Heart right ventricle (tissue), 16 donors: ENCODE measurements at regions not wholly inside any gene's neighbourhood (a gene's known extent, or its start where the extent isn't known, plus 50 kb on each side); places are given as distances from the start of the nearest gene placed in this dataset.

Experiments
- ATAC-seq, 8 donors: fragments of 200-7000 bp; cut with Tn5 transposase; one replicate each; pipeline ENCODE4 v1.9.1; 2020; ENCODE audit warnings: mild to moderate bottlenecking in 8 of 8, moderate library complexity in 8 of 8, moderate number of reproducible peaks in 1 of 8
- DNase-seq, 2 donors: peaks; one replicate each; pipeline ENCODE4 v3.0.0-alpha.2; 2020
- H3K27ac ChIP-seq, 10 donors: fragments of 200-600 bp; sonication (generic) in 2 of 10; one replicate each; pipeline versions ENCODE4 v1.5.0 to v1.8.0; 2020 to 2022; ENCODE audit warnings: mild to moderate bottlenecking in 3 of 10
- H3K27me3 ChIP-seq, 7 donors: fragments of 200-600 bp; one replicate each; pipeline ENCODE4 v1.8.0; 2021 to 2022; ENCODE audit warnings: mild to moderate bottlenecking in 2 of 7
- H3K36me3 ChIP-seq, 9 donors: fragments of 200-600 bp; sonication (generic) in 1 of 9; one replicate each; pipeline versions ENCODE4 v1.5.0 to v1.8.0; 2020 to 2022; ENCODE audit warnings: mild to moderate bottlenecking in 2 of 9
- H3K4me1 ChIP-seq, 9 donors: fragments of 200-600 bp; sonication (generic) in 1 of 9; one replicate each; pipeline versions ENCODE4 v1.5.0 to v1.8.0; 2020 to 2022; ENCODE audit warnings: mild to moderate bottlenecking in 4 of 9
- H3K4me3 ChIP-seq, 10 donors: fragments of 200-600 bp; sonication (generic) in 2 of 10; one replicate each; pipeline versions ENCODE4 v1.5.0 to v1.8.0; 2020 to 2022; ENCODE audit warnings: mild to moderate bottlenecking in 7 of 10, moderate library complexity in 2 of 10
- H3K9me3 ChIP-seq, 11 donors: fragments of 200-600 bp in 10 of 11; sonication (generic) in 2 of 11; one replicate each; pipeline versions ENCODE4 v1.5.0 to v1.8.0; 2013 to 2022; ENCODE audit warnings: mild to moderate bottlenecking in 2 of 11, control low read depth in 1 of 11, moderate library complexity in 1 of 11
- CTCF ChIP-seq, 9 donors: fragments of 200-600 bp; sonication (generic) in 2 of 9; IDR thresholded peaks; one replicate each; pipeline versions ENCODE4 v1.5.0 to v1.8.0; 2021 to 2022; ENCODE audit warnings: antibody characterized with exemption in 9 of 9, mild to moderate bottlenecking in 5 of 9, moderate library complexity in 1 of 9
- WGBS, 2 donors: extraction: QIAGEN DNeasy Blood & Tissue Kit; methylation state at CpG; one replicate each; pipeline ENCODE4 v1.1.7; 2013; ENCODE audit warnings: inconsistent platforms in 1 of 2; 5-methylcytosine and 5-hydroxymethylcytosine counted together
- intact Hi-C, 10 donors: fragments of 100-400 bp; cut with DNase I; formaldehyde crosslinking; loops; one replicate each; pipeline versions ENCODE4 v1.11.1 to v1.14.2; 2022
- donor health status: Arrhythmogenic right ventricular cardiomyopathy.
- donor health status: ischemic (EF 13 %, LVEDD 7.1; RV severe dilation, severe dysfunction).
- donor health status: healthy with polysubstance abuse.
- donor health status: DM: no; HTN: yes; CAD: no.
- donor health status: DM: no; HTN: no; CAD: no.
- donor health status: ischemic (EF 25% LVEDD 6.9; RV normal size, moderate dysfunction).
- donor health status: ischemic (EF 25% LVEDD 5.7; RV mildly dilated, moderate dysfunction).
- donor health status: healthy.
- donor health status: DM: yes; HTN: yes; CAD: no.
- donor health status: Ischemic cardiomyopathy.
- donor health status: ischemic (EF 35%, LVEDD 5.7; RV mildly dilated, moderate dysfunction).
- donor health status: nonischemic (EF 11% LVEDD 7.7; RV severe dilation, severe dysfunction).
- donor health status: DM: yes; HTN: yes; CAD: no.
- donor health status: PGD.
- donor health status: ischemic (EF 29% LVEDD 5.4; RV normal size, mild dysfunction).
- donor health status: nonischemic (EF 23%, LVEDD 6.1; RV moderate dilation, normal function).

DNA sequence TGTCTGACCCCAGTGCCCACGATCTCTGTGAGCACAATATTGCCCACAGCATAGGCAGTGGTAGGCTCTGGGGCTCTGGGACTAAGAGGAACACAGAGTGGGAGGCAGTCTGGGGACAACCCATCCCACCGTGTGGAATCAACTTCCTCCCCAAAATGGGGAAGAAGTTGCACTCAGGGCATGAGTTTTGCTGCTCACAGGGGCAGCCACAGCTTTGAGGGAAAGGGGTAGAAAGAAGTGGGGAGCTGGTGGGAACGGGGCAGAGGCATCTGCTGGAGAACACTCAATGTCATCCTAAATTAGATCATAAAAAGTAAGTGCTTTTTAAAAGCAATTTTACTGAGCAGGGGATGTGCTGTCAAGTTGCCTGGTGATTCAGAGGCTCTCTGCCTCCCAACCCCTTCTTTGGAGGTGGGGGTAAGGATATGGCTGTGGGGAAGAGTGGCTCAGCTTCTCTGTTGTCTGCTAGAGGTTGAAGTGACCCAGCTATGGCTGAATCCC lies 233.8 kb upstream of the NCAM1 start:
- DNase-seq, result no peak
- Histone ChIP-seq H3K4me1 (no peaks in the 10 kb centered on the region), H3K27ac (no peak overlapping the region), H3K4me3 (no peak overlapping the region), H3K27me3 (peaks cover 0 to 3% (median 0%) of the 10 kb centered on the region in 7 donors), H3K9me3 (no peaks in the 10 kb centered on the region), H3K36me3 (no peaks in the 10 kb centered on the region)
- 50 to 57% methylated on average over 3 of the region's 3 CpGs for WGBS, 2 donors
- no peak for ATAC-seq
- no peak for TF ChIP-seq CTCF (IDR thresholded peaks at IDR 0.05)
- intact Hi-C loops, result no loop called here

DNA sequence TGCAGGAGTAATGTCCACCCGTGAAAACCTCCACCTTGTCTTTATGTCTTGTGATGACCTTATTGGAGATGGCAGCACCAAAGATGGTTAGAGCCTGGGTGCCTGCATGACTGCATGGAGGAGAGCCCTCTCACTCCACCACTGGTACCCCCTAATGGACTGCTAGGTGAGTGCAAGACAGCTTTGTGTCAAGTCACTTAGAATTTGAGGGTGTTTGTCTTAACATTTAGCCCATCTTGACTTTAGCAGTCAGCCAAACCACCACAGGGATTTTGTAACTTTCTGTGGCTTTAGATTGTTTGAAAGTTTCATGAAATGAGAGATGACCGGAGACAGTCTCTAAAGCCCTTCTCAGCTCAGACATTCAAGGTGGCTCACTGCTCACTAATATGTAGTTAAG lies 232.9 kb upstream of the NCAM1 start:
- ATAC-seq, result no peak
- H3K4me3 ChIP-seq, result no peak overlapping the region
- H3K4me1 ChIP-seq, result no peaks in the 10 kb centered on the region
- intact Hi-C loops, result no loop called here
- no peaks in the 10 kb centered on the region for H3K36me3 ChIP-seq
- TF ChIP-seq CTCF (IDR thresholded peaks at IDR 0.05), result no peak
- no peaks in the 10 kb centered on the region for H3K9me3 ChIP-seq
- no peak for DNase-seq
- peaks cover 0 to 3% (median 0%) of the 10 kb centered on the region in 7 donors for H3K27me3 ChIP-seq
- 81 to 94% methylated on average over 2 of the region's 2 CpGs for WGBS, 2 donors
- H3K27ac ChIP-seq, result no peak overlapping the region

- no peak overlapping the region for H3K27ac ChIP-seq
Observed at GRCh38 chr11:112728716-112729115, 232.5 kb upstream of the NCAM1 start.

GRCh38 chr11:112730591-112730990 lies 230.6 kb upstream of the NCAM1 start:
- Histone ChIP-seq H3K27me3 (no peaks in the 10 kb centered on the region), H3K4me3 (no peak overlapping the region), H3K27ac (no peak overlapping the region), H3K4me1 (no peaks in the 10 kb centered on the region), H3K9me3 (no peaks in the 10 kb centered on the region), H3K36me3 (no peaks in the 10 kb centered on the region)
- no peak for TF ChIP-seq CTCF (IDR thresholded peaks at IDR 0.05)
- no peak for DNase-seq
- intact Hi-C loops, result loop anchor here in 2 of 10 donors (10.0 kb wide), 2 partner anchors 64 to 126 kb away; no protein-coding TSS in a partner anchor
- ATAC-seq, result no peak
- 52 to 75% methylated on average over 5 of the region's 5 CpGs for WGBS, 2 donors

More at GRCh38 chr11:112728716-112729115, 232.5 kb upstream of the NCAM1 start:
- Histone ChIP-seq H3K4me1 (no peaks in the 10 kb centered on the region), H3K4me3 (no peak overlapping the region), H3K27me3 (peaks cover 0 to 3% (median 0%) of the 10 kb centered on the region in 7 donors), H3K36me3 (no peaks in the 10 kb centered on the region), H3K9me3 (no peaks in the 10 kb centered on the region)
- DNase-seq, result no peak
- intact Hi-C loops, result no loop called here
- no peak for TF ChIP-seq CTCF (IDR thresholded peaks at IDR 0.05)
- WGBS, 2 donors, result 88 to 93% methylated on average over 4 of the region's 4 CpGs
- ATAC-seq, result no peak
